ENCODE measurements at regions not wholly inside any gene's neighbourhood (a gene's known extent, or its start where the extent isn't known, plus 50 kb on each side); places are given as distances from the start of the nearest gene placed in this dataset.
"Not testable (repeated sequence)": the region's sequence is repeated elsewhere in the genome, so short reads cannot be mapped to it uniquely, and the experiment has no call there.

- no peak for DNase-seq (ENCODE audit: low spot score)
These were observed 119.2 kb downstream of the TLR5 start for GRCh38 chr1:223023863-223024262.

GRCh38 chr1:223024486-223024885 is 118.6 kb downstream of the TLR5 start:
- DNase-seq (ENCODE audit: low spot score) = not testable (repeated sequence)

GRCh38 chr1:223025190-223025734 is 117.8 kb downstream of the TLR5 start:
- DNase-seq (ENCODE audit: low spot score) = not testable (repeated sequence)

- DNase-seq (ENCODE audit: low spot score) = not testable (repeated sequence)
These were observed 116.4 kb downstream of the TLR5 start for GRCh38 chr1:223026639-223027038.

GRCh38 chr1:223029985-223030769 is 112.9 kb downstream of the TLR5 start:
- no peak for DNase-seq (ENCODE audit: low spot score)

- DNase-seq (ENCODE audit: low spot score) = no peak
These were observed 112.1 kb downstream of the TLR5 start for GRCh38 chr1:223030871-223031400.

GRCh38 chr1:223031733-223032601 is 111.1 kb downstream of the TLR5 start:
- DNase-seq (ENCODE audit: low spot score) = no peak

- no peak for DNase-seq (ENCODE audit: low spot score)
These were observed 109.4 kb downstream of the TLR5 start for GRCh38 chr1:223033658-223034057.

GRCh38 chr1:223034270-223034798 is 108.7 kb downstream of the TLR5 start:
- no peak for DNase-seq (ENCODE audit: low spot score)

GRCh38 chr1:223035724-223036478 is 107.1 kb downstream of the TLR5 start:
- DNase-seq (ENCODE audit: low spot score) = no peak

- DNase-seq (ENCODE audit: low spot score) = no peak
These were observed 106.6 kb downstream of the TLR5 start for GRCh38 chr1:223036479-223036845.

- DNase-seq (ENCODE audit: low spot score) = no peak
These were observed 105.2 kb downstream of the TLR5 start for GRCh38 chr1:223037845-223038244.

GRCh38 chr1:223038288-223039006 is 104.6 kb downstream of the TLR5 start:
- no peak for DNase-seq (ENCODE audit: low spot score)

- no peak for DNase-seq (ENCODE audit: low spot score)
These were observed 103.1 kb downstream of the TLR5 start for GRCh38 chr1:223039990-223040389.

GRCh38 chr1:223041481-223041880 is 101.6 kb downstream of the TLR5 start:
- DNase-seq (ENCODE audit: low spot score) = no peak

GRCh38 chr1:223045164-223045957 is 97.7 kb downstream of the TLR5 start:
- no peak for DNase-seq (ENCODE audit: low spot score)

- DNase-seq (ENCODE audit: low spot score) = no peak
These were observed 97.0 kb downstream of the TLR5 start for GRCh38 chr1:223046011-223046410.

- not testable (repeated sequence) for DNase-seq (ENCODE audit: low spot score)
These were observed 96.6 kb downstream of the TLR5 start for GRCh38 chr1:223046463-223046862.

GRCh38 chr1:223048026-223048425 is 95.0 kb downstream of the TLR5 start:
- DNase-seq (ENCODE audit: low spot score) = no peak

GRCh38 chr1:223052462-223052861 is 90.6 kb downstream of the TLR5 start:
- DNase-seq (ENCODE audit: low spot score) = no peak

Measured in kidney capillary endothelial cell (primary cell).